Fibroblast of pulmonary artery (primary cell): ENCODE measurements at regions not wholly inside any gene's neighbourhood (a gene's known extent, or its start where the extent isn't known, plus 50 kb on each side); places are given as distances from the start of the nearest gene placed in this dataset.

Experiments
- DNase-seq: peaks from one replicate; pipeline ENCODE4 v3.0.0-alpha.2; 2010; ENCODE audit warnings: low read depth
- H3K4me3 ChIP-seq: replicated peaks from 2 replicates; pipeline ENCODE4 v1.5.1; 2011; ENCODE audit warnings: low read depth, mild to moderate bottlenecking, control low read depth, low read length, moderate library complexity
- CTCF ChIP-seq: IDR thresholded peaks from 2 replicates; pipeline ENCODE4 v1.5.1; 2011; ENCODE audit warnings: mild to moderate bottlenecking, control low read depth, low read length, inconsistent platforms; ENCODE audit errors: missing control alignments

GRCh38 chr16:54862529-54862928 is 68.1 kb upstream of the IRX5 start:
- H3K4me3 ChIP-seq: no peak overlapping the region
- no peak for DNase-seq
- no peak for TF ChIP-seq CTCF

- no peak overlapping the region for H3K4me3 ChIP-seq
- no peak for DNase-seq
- TF ChIP-seq CTCF: no peak
These were observed 73.8 kb upstream of the IRX5 start for GRCh38 chr16:54856871-54857270.

- DNase-seq: no peak
- H3K4me3 ChIP-seq: no peak overlapping the region
- no peak for TF ChIP-seq CTCF
These were observed 83.1 kb upstream of the IRX5 start for GRCh38 chr16:54847609-54848008.

- H3K4me3 ChIP-seq: no peak overlapping the region
- no peak for TF ChIP-seq CTCF
- no peak for DNase-seq
These were observed 83.5 kb upstream of the IRX5 start for GRCh38 chr16:54847207-54847606.

- no peak for DNase-seq
- H3K4me3 ChIP-seq: no peak overlapping the region
- no peak for TF ChIP-seq CTCF
These were observed 83.9 kb upstream of the IRX5 start for GRCh38 chr16:54846766-54847165.

GRCh38 chr16:54843424-54843750 is 87.3 kb upstream of the IRX5 start:
- no peak for DNase-seq
- no peak for TF ChIP-seq CTCF

GRCh38 chr16:54842743-54843423 is 87.8 kb upstream of the IRX5 start:
- DNase-seq: no peak
- TF ChIP-seq CTCF: no peak

More at GRCh38 chr16:54843424-54843750, 87.3 kb upstream of the IRX5 start:
- no peak overlapping the region for H3K4me3 ChIP-seq

More at GRCh38 chr16:54842743-54843423, 87.8 kb upstream of the IRX5 start:
- no peak overlapping the region for H3K4me3 ChIP-seq
